PC-3 (cell line): ENCODE measurements at regions not wholly inside any gene's neighbourhood (a gene's known extent, or its start where the extent isn't known, plus 50 kb on each side); places are given as distances from the start of the nearest gene placed in this dataset.

ENCODE experiments used
- CTCF ChIP-seq: fragments of 300-600 bp; sonication (generic); conservative IDR thresholded peaks from 2 replicates; pipeline ENCODE4 v1.5.1; 2017; ENCODE audit warnings: antibody characterized with exemption, low read depth, mild to moderate bottlenecking, low read length
- EZH2 ChIP-seq: fragments of 300-600 bp; sonication (generic); IDR thresholded peaks from one replicate; pipeline ENCODE4 v1.6.1; 2017; ENCODE audit warnings: antibody characterized with exemption, mild to moderate bottlenecking, low read length; ENCODE audit not compliant: unreplicated experiment

GRCh38 chr21:23963454-23963853, 1643.8 kb downstream of the MRPL39 start:
- TF ChIP-seq CTCF: no peak
- TF ChIP-seq EZH2: no peak
